GM23338 (cell line): ENCODE measurements at regions not wholly inside any gene's neighbourhood (a gene's known extent, or its start where the extent isn't known, plus 50 kb on each side); places are given as distances from the start of the nearest gene placed in this dataset.
A peak's percentile ranks its signal among the peaks of the same experiment; 100 is the strongest.

Experiments used
- ATAC-seq: fragments of 200-7000 bp; cut with Tn5 transposase; 3 replicates; pipeline ENCODE4 v1.9.1; 2020
- DNase-seq: peaks from one replicate; pipeline ENCODE4 v3.0.0-alpha.2; 2015; ENCODE audit warnings: low spot score
- H2AFZ ChIP-seq: fragments of 200-600 bp; sonication (generic); 2 replicates; pipeline ENCODE4 v1.8.0; 2016; ENCODE audit warnings: antibody characterized with exemption, mild to moderate bottlenecking, moderate library complexity
- H3F3A ChIP-seq: fragments of 200-600 bp; sonication (generic); replicated peaks from 2 replicates; pipeline ENCODE4 v1.8.0; 2017; ENCODE audit warnings: antibody characterized with exemption, mixed run types, low read depth
- H3K27ac ChIP-seq: fragments of 200-600 bp; sonication (generic); 2 replicates; pipeline ENCODE4 v1.6.1; 2016; ENCODE audit warnings: low read depth
- H3K27me3 ChIP-seq: fragments of 200-600 bp; sonication (generic); 2 replicates; pipeline ENCODE4 v1.8.0; 2016; ENCODE audit warnings: mild to moderate bottlenecking, mixed run types, moderate library complexity; ENCODE audit not compliant: insufficient read depth
- H3K36me3 ChIP-seq: fragments of 200-600 bp; sonication (generic); 2 replicates; pipeline ENCODE4 v1.8.0; 2016; ENCODE audit warnings: mild to moderate bottlenecking; ENCODE audit not compliant: insufficient read depth
- H3K4me1 ChIP-seq: fragments of 200-600 bp; sonication (generic); 2 replicates; pipeline ENCODE4 v1.8.0; 2016; ENCODE audit warnings: mild to moderate bottlenecking, moderate library complexity; ENCODE audit not compliant: insufficient read depth
- H3K4me2 ChIP-seq: fragments of 200-600 bp; sonication (generic); 2 replicates; pipeline ENCODE4 v1.7.1; 2017; ENCODE audit warnings: mixed run types
- H3K4me3 ChIP-seq: fragments of 200-600 bp; sonication (generic); 2 replicates; pipeline ENCODE4 v1.6.1; 2016; ENCODE audit warnings: mixed run types
- H3K79me2 ChIP-seq: fragments of 200-600 bp; sonication (generic); replicated peaks from 2 replicates; pipeline ENCODE4 v1.8.0; 2017; ENCODE audit warnings: mild to moderate bottlenecking; ENCODE audit not compliant: insufficient read depth
- H3K9me2 ChIP-seq: fragments of 200-600 bp; sonication (generic); 2 replicates; pipeline ENCODE4 v1.8.0; 2017; ENCODE audit not compliant: insufficient read depth
- H4K20me1 ChIP-seq: fragments of 200-600 bp; sonication (generic); replicated peaks from 2 replicates; pipeline ENCODE4 v1.8.0; 2017; ENCODE audit warnings: mild to moderate bottlenecking; ENCODE audit not compliant: insufficient read depth
- H3K27ac Mint-ChIP-seq: 2 replicates; pipeline ENCODE4 v1.8.0; 2020; ENCODE audit warnings: inconsistent platforms, mild to moderate bottlenecking, moderate library complexity, mixed read lengths
- H3K27me3 Mint-ChIP-seq: 3 replicates; pipeline ENCODE4 v1.8.0; 2022; ENCODE audit warnings: low read depth, mild to moderate bottlenecking, moderate library complexity, mixed read lengths, inconsistent platforms; ENCODE audit not compliant: insufficient read depth, poor library complexity
- H3K36me3 Mint-ChIP-seq: 3 replicates; pipeline ENCODE4 v1.8.0; 2021; ENCODE audit warnings: low read depth, mild to moderate bottlenecking, inconsistent platforms, moderate library complexity, mixed read lengths
- H3K4me1 Mint-ChIP-seq: 3 replicates; pipeline ENCODE4 v1.8.0; 2020; ENCODE audit warnings: mild to moderate bottlenecking, inconsistent platforms, mixed read lengths
- H3K4me3 Mint-ChIP-seq: 3 replicates; pipeline ENCODE4 v1.8.0; 2021; ENCODE audit warnings: moderate library complexity, mild to moderate bottlenecking, inconsistent platforms, mixed read lengths
- H3K9me3 Mint-ChIP-seq: 3 replicates; pipeline ENCODE4 v1.8.0; 2020; ENCODE audit warnings: moderate library complexity, mild to moderate bottlenecking, inconsistent platforms, mixed read lengths
- CREB1 ChIP-seq: fragments of 250-450 bp; sonication (Bioruptor Pico); IDR thresholded peaks from 2 replicates; pipeline ENCODE4 v1.5.0; 2020; ENCODE audit warnings: low read depth, mild to moderate bottlenecking, moderate library complexity
- EZH2 ChIP-seq: fragments of 200-600 bp; sonication (generic); IDR thresholded peaks from one replicate; pipeline ENCODE4 v1.8.0; 2017; ENCODE audit warnings: antibody characterized with exemption, mild to moderate bottlenecking, low read depth; ENCODE audit not compliant: unreplicated experiment
- EZH2phosphoT487 ChIP-seq: fragments of 200-600 bp; sonication (generic); IDR thresholded peaks from one replicate; pipeline ENCODE4 v1.8.1; 2018; ENCODE audit warnings: antibody characterized with exemption; ENCODE audit not compliant: unreplicated experiment
- JUNB ChIP-seq: IDR thresholded peaks from one replicate; pipeline ENCODE4 v1.6.1; 2016; ENCODE audit warnings: antibody characterized with exemption; ENCODE audit not compliant: unreplicated experiment
- NANOG ChIP-seq: IDR thresholded peaks from 2 replicates; pipeline ENCODE4 v1.6.1; 2016; ENCODE audit warnings: antibody characterized with exemption, borderline replicate concordance
- POLR2AphosphoS5 ChIP-seq: IDR thresholded peaks from 2 replicates; pipeline ENCODE4 v1.6.1; 2016; ENCODE audit warnings: antibody characterized with exemption, low read depth
- STAT1 ChIP-seq: IDR thresholded peaks from one replicate; pipeline ENCODE4 v1.6.1; 2016; ENCODE audit warnings: antibody characterized with exemption; ENCODE audit not compliant: unreplicated experiment
- ZNF114 ChIP-seq: fragments of 250-450 bp; sonication (Bioruptor Pico); IDR thresholded peaks from 2 replicates; pipeline ENCODE4 v1.5.0; 2020; ENCODE audit warnings: mild to moderate bottlenecking, moderate library complexity
- ZNF331 ChIP-seq: fragments of 250-450 bp; sonication (Bioruptor Pico); IDR thresholded peaks from 2 replicates; pipeline ENCODE4 v1.5.0; 2020; ENCODE audit warnings: low read depth, mild to moderate bottlenecking, moderate library complexity
- TF ChIP-seq, protein P1 (sequence below): IDR thresholded peaks from 2 replicates; pipeline ENCODE4 v1.6.1; 2016; ENCODE audit warnings: antibody characterized with exemption
- TF ChIP-seq, protein P2 (sequence below): IDR thresholded peaks from one replicate; pipeline ENCODE4 v1.6.1; 2018; ENCODE audit warnings: antibody characterized with exemption; ENCODE audit not compliant: unreplicated experiment
- TF ChIP-seq, protein P3 (sequence below): fragments of 250-450 bp; sonication (Bioruptor Pico); IDR thresholded peaks from 2 replicates; pipeline ENCODE4 v1.5.0; 2020; ENCODE audit warnings: mild to moderate bottlenecking, moderate library complexity
- TF ChIP-seq, protein P4 (sequence below), 2 experiments: fragments of 200-600 bp in 1 of 2; sonication (generic) in 1 of 2; conservative IDR thresholded peaks; 2 replicates each; pipeline versions ENCODE4 v1.5.1 to v1.6.1; 2016 to 2017; ENCODE audit warnings: antibody characterized with exemption in 2 of 2, low read depth in 2 of 2, mild to moderate bottlenecking in 2 of 2, moderate library complexity in 1 of 2

DNA sequence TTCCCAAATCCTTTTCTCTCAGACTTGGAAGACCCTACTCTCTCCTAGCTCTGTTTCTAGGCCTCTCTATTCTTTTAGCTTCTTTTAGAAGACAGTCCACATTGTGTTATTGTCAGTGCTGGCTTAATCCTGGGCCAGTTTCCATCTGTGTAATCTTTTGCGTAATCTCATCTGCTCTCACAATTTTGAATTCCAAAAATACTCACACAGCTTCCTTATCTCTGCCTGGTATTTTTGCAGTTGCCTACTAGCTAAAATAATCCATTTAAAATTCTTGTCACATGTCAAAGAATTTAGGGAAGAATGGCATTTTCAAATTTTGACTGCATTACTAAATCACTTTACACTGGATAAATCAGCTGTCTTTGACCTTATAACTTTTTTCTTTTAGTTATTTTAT, 200.6 kb upstream of the MEX3C start:
- ATAC-seq (no peak), DNase-seq (no peak)
- Mint-ChIP-seq H3K4me1 (peaks cover 19% of the 10 kb centered on the region), H3K36me3 (no peaks in the 10 kb centered on the region), H3K4me3 (no peak overlapping the region), H3K27ac (no peak overlapping the region), H3K9me3 (no peaks in the 10 kb centered on the region; the same call in 2 of the 3 replicates), H3K27me3 (no peaks in the 10 kb centered on the region)
- Histone ChIP-seq H3K4me2 (no peak overlapping the region), H3K27me3 (no peaks in the 10 kb centered on the region), H3K79me2 (no peaks in the 10 kb centered on the region), H3K4me3 (no peak overlapping the region), H4K20me1 (no peaks in the 10 kb centered on the region), H3K36me3 (no peaks in the 10 kb centered on the region), H2AFZ (peak overlapping the region; percentile 31; the same call in 1 of the 2 replicates), H3K4me1 (peaks cover 19% of the 10 kb centered on the region), H3K9me2 (peaks cover 7% of the 10 kb centered on the region; the same call in 1 of the 2 replicates), H3K27ac (no peak overlapping the region), H3F3A (no peaks in the 10 kb centered on the region)
- TF ChIP-seq ZNF331 (CRISPR knock-in tag) (no peak), NANOG (no peak), EZH2phosphoT487 (no peak), EZH2 (no peak), CREB1 (CRISPR knock-in tag) (no peak), STAT1 (no peak), JUNB (no peak), POLR2AphosphoS5 (no peak), ZNF114 (CRISPR knock-in tag) (no peak)
- TF ChIP-seq, protein P1, sequence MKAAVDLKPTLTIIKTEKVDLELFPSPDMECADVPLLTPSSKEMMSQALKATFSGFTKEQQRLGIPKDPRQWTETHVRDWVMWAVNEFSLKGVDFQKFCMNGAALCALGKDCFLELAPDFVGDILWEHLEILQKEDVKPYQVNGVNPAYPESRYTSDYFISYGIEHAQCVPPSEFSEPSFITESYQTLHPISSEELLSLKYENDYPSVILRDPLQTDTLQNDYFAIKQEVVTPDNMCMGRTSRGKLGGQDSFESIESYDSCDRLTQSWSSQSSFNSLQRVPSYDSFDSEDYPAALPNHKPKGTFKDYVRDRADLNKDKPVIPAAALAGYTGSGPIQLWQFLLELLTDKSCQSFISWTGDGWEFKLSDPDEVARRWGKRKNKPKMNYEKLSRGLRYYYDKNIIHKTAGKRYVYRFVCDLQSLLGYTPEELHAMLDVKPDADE: no peak
- TF ChIP-seq, protein P2, sequence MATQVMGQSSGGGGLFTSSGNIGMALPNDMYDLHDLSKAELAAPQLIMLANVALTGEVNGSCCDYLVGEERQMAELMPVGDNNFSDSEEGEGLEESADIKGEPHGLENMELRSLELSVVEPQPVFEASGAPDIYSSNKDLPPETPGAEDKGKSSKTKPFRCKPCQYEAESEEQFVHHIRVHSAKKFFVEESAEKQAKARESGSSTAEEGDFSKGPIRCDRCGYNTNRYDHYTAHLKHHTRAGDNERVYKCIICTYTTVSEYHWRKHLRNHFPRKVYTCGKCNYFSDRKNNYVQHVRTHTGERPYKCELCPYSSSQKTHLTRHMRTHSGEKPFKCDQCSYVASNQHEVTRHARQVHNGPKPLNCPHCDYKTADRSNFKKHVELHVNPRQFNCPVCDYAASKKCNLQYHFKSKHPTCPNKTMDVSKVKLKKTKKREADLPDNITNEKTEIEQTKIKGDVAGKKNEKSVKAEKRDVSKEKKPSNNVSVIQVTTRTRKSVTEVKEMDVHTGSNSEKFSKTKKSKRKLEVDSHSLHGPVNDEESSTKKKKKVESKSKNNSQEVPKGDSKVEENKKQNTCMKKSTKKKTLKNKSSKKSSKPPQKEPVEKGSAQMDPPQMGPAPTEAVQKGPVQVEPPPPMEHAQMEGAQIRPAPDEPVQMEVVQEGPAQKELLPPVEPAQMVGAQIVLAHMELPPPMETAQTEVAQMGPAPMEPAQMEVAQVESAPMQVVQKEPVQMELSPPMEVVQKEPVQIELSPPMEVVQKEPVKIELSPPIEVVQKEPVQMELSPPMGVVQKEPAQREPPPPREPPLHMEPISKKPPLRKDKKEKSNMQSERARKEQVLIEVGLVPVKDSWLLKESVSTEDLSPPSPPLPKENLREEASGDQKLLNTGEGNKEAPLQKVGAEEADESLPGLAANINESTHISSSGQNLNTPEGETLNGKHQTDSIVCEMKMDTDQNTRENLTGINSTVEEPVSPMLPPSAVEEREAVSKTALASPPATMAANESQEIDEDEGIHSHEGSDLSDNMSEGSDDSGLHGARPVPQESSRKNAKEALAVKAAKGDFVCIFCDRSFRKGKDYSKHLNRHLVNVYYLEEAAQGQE: no peak
- TF ChIP-seq, protein P3, sequence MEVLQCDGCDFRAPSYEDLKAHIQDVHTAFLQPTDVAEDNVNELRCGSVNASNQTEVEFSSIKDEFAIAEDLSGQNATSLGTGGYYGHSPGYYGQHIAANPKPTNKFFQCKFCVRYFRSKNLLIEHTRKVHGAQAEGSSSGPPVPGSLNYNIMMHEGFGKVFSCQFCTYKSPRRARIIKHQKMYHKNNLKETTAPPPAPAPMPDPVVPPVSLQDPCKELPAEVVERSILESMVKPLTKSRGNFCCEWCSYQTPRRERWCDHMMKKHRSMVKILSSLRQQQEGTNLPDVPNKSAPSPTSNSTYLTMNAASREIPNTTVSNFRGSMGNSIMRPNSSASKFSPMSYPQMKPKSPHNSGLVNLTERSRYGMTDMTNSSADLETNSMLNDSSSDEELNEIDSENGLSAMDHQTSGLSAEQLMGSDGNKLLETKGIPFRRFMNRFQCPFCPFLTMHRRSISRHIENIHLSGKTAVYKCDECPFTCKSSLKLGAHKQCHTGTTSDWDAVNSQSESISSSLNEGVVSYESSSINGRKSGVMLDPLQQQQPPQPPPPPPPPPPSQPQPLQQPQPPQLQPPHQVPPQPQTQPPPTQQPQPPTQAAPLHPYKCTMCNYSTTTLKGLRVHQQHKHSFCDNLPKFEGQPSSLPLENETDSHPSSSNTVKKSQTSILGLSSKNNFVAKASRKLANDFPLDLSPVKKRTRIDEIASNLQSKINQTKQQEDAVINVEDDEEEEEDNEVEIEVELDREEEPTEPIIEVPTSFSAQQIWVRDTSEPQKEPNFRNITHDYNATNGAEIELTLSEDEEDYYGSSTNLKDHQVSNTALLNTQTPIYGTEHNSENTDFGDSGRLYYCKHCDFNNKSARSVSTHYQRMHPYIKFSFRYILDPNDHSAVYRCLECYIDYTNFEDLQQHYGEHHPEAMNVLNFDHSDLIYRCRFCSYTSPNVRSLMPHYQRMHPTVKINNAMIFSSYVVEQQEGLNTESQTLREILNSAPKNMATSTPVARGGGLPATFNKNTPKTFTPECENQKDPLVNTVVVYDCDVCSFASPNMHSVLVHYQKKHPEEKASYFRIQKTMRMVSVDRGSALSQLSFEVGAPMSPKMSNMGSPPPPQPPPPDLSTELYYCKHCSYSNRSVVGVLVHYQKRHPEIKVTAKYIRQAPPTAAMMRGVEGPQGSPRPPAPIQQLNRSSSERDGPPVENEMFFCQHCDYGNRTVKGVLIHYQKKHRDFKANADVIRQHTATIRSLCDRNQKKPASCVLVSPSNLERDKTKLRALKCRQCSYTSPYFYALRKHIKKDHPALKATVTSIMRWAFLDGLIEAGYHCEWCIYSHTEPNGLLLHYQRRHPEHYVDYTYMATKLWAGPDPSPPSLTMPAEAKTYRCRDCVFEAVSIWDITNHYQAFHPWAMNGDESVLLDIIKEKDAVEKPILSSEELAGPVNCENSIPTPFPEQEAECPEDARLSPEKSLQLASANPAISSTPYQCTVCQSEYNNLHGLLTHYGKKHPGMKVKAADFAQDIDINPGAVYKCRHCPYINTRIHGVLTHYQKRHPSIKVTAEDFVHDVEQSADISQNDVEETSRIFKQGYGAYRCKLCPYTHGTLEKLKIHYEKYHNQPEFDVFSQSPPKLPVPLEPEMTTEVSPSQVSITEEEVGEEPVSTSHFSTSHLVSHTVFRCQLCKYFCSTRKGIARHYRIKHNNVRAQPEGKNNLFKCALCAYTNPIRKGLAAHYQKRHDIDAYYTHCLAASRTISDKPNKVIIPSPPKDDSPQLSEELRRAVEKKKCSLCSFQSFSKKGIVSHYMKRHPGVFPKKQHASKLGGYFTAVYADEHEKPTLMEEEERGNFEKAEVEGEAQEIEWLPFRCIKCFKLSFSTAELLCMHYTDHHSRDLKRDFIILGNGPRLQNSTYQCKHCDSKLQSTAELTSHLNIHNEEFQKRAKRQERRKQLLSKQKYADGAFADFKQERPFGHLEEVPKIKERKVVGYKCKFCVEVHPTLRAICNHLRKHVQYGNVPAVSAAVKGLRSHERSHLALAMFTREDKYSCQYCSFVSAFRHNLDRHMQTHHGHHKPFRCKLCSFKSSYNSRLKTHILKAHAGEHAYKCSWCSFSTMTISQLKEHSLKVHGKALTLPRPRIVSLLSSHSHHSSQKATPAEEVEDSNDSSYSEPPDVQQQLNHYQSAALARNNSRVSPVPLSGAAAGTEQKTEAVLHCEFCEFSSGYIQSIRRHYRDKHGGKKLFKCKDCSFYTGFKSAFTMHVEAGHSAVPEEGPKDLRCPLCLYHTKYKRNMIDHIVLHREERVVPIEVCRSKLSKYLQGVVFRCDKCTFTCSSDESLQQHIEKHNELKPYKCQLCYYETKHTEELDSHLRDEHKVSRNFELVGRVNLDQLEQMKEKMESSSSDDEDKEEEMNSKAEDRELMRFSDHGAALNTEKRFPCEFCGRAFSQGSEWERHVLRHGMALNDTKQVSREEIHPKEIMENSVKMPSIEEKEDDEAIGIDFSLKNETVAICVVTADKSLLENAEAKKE: no peak
- TF ChIP-seq, protein P4, sequence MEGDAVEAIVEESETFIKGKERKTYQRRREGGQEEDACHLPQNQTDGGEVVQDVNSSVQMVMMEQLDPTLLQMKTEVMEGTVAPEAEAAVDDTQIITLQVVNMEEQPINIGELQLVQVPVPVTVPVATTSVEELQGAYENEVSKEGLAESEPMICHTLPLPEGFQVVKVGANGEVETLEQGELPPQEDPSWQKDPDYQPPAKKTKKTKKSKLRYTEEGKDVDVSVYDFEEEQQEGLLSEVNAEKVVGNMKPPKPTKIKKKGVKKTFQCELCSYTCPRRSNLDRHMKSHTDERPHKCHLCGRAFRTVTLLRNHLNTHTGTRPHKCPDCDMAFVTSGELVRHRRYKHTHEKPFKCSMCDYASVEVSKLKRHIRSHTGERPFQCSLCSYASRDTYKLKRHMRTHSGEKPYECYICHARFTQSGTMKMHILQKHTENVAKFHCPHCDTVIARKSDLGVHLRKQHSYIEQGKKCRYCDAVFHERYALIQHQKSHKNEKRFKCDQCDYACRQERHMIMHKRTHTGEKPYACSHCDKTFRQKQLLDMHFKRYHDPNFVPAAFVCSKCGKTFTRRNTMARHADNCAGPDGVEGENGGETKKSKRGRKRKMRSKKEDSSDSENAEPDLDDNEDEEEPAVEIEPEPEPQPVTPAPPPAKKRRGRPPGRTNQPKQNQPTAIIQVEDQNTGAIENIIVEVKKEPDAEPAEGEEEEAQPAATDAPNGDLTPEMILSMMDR (conservative IDR thresholded peaks at IDR 0.05; ENCODE audit: low read depth in 2 of 2): no peak
